ENCODE measurements at regions not wholly inside any gene's neighbourhood (a gene's known extent, or its start where the extent isn't known, plus 50 kb on each side); places are given as distances from the start of the nearest gene placed in this dataset.

DNA sequence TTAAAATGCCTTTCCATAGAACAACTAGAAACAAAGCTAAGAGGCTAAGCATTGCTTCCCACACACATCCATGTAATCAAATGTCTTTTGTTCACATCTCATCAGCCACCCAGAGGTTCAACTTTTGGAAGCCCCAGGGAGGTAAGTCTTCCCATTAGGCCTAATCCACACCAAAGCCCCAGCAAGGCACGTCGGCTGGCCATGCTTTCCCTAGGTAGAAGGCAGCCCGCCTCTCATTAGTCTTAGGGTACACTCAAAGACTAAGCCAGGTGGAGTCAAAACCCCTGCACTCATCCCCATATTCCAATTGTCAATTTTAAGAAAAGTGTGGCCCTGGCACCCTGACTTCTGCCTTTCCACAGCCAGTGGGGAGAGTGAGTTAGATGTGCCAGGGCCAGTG, 87.9 kb downstream of the ATPSCKMT start:
- H3K36me3 ChIP-seq (ENCODE audit: control insufficient read depth in 2 of 4, insufficient read depth in 4 of 4, low read length in 3 of 4) = no peaks in the 10 kb centered on the region
- peak overlapping the region in 1 of 2 experiments; percentile 26; a peak in 1 of 4 replicates for H3K4me2 ChIP-seq (ENCODE audit: insufficient read depth in 1 of 2, low read depth in 2 of 2, low read length in 2 of 2)
- H2BK5ac ChIP-seq (ENCODE audit: low read depth, low read length) = 0 out of 2 replicates have a peak overlapping the region, but pooled peaks have one; percentile 5
- H3K18ac ChIP-seq (ENCODE audit: extremely low read depth, low read length) = no peak overlapping the region
- no peak overlapping the region for H4K91ac ChIP-seq (replicated peaks; ENCODE audit: insufficient read length, low read length)
- no peaks in the 10 kb centered on the region for H4K20me1 ChIP-seq (replicated peaks in 1 of 2; ENCODE audit: control insufficient read depth in 1 of 2, insufficient read depth in 2 of 2, low read length in 2 of 2)
- H3K9me3 ChIP-seq (ENCODE audit: insufficient read depth in 2 of 2, low read depth in 1 of 2, low read length in 1 of 2) = no peaks in the 10 kb centered on the region; a peak in 1 of 4 replicates
- CTCF ChIA-PET (ENCODE audit: partially characterized antibody) = interaction anchor here (0.9 to 1.6 kb wide), 5 partner anchors 15 to 913 kb away, joined by 3 to 5 read pairs (median 3); no protein-coding TSS in a partner anchor
- no peaks in the 10 kb centered on the region for H3K23me2 ChIP-seq (ENCODE audit: low read depth, low read length)
- no peak overlapping the region; the same call in 1 of the 2 replicates for H2BK20ac ChIP-seq (ENCODE audit: low read length)
- H3K79me1 ChIP-seq (ENCODE audit: low read depth, low read length) = no peaks in the 10 kb centered on the region
- peaks cover 4 to 19% (median 13%) of the 10 kb centered on the region in 4 experiments for H3K4me1 ChIP-seq (replicated peaks in 1 of 4; ENCODE audit: control insufficient read depth in 3 of 4, insufficient read depth in 4 of 4, low read length in 3 of 4)
- H2AFZ ChIP-seq (ENCODE audit: low read length) = no peak overlapping the region
- H2BK15ac ChIP-seq (ENCODE audit: low read length) = no peak overlapping the region
- no peaks in the 10 kb centered on the region for H3K27me3 ChIP-seq (replicated peaks in 1 of 4; ENCODE audit: control insufficient read depth in 3 of 4, extremely low read depth in 1 of 4, insufficient read depth in 3 of 4, low read length in 3 of 4)
- no peak overlapping the region for H4K8ac ChIP-seq (ENCODE audit: extremely low read depth, insufficient read depth, low read length)
- H2BK12ac ChIP-seq (ENCODE audit: low read depth, low read length) = no peak overlapping the region
- no peak overlapping the region for H3K4me3 ChIP-seq (ENCODE audit: extremely low read depth in 1 of 4, insufficient read depth in 2 of 4, low read depth in 3 of 4, low read length in 4 of 4)
- no peak overlapping the region for H2BK120ac ChIP-seq (replicated peaks; ENCODE audit: low read depth, low read length)
- WGBS, 2 experiments (ENCODE audit: extremely low coverage in 1 of 2, insufficient coverage in 1 of 2, insufficient read length in 1 of 2, insufficient replicate concordance in 2 of 2, low coverage in 1 of 2, low lambda C conversion rate in 2 of 2, missing lambda C conversion rate in 1 of 2) = 87% methylated on average over 3 of the region's 3 CpGs; no CpG with 5 or more reads in 1 of the 2 experiments
- no peak overlapping the region for H3K14ac ChIP-seq (ENCODE audit: insufficient read length)
- no peak overlapping the region for H2AK5ac ChIP-seq (ENCODE audit: low read depth, low read length)
- no peak overlapping the region for H3K56ac ChIP-seq (replicated peaks; ENCODE audit: insufficient read length, low read depth, low read length)
- H3K9ac ChIP-seq (replicated peaks in 1 of 4; ENCODE audit: extremely low read depth in 1 of 4, low read depth in 3 of 4, low read length in 3 of 4) = no peak overlapping the region
- H3K27ac ChIP-seq (ENCODE audit: low read depth, low read length) = no peak overlapping the region
- TF ChIP-seq SIRT6 (IDR thresholded peaks at IDR 0.05; ENCODE audit: low read length) (no peak), RXRA (IDR thresholded peaks at IDR 0.05; ENCODE audit: insufficient read depth, low read depth, low read length) (no peak), MAFK (IDR thresholded peaks at IDR 0.05; ENCODE audit: low read depth, low read length) (no peak), RBBP5 (IDR thresholded peaks at IDR 0.05; ENCODE audit: borderline replicate concordance, low read depth, low read length) (no peak), POU5F1 (IDR thresholded peaks at IDR 0.05; ENCODE audit: low read depth, low read length) (no peak), CREB1 (IDR thresholded peaks at IDR 0.05) (no peak), SP1 (IDR thresholded peaks at IDR 0.05; ENCODE audit: low read depth, low read length) (no peak), SUZ12 (IDR thresholded peaks at IDR 0.05; ENCODE audit: low read length) (no peak), CHD2 (IDR thresholded peaks at IDR 0.05; ENCODE audit: low read length) (no peak)
- TF ChIP-seq, protein P1, sequence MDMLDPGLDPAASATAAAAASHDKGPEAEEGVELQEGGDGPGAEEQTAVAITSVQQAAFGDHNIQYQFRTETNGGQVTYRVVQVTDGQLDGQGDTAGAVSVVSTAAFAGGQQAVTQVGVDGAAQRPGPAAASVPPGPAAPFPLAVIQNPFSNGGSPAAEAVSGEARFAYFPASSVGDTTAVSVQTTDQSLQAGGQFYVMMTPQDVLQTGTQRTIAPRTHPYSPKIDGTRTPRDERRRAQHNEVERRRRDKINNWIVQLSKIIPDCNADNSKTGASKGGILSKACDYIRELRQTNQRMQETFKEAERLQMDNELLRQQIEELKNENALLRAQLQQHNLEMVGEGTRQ (IDR thresholded peaks at IDR 0.05; ENCODE audit: low read length) = no peak
- TF ChIP-seq, protein P2, sequence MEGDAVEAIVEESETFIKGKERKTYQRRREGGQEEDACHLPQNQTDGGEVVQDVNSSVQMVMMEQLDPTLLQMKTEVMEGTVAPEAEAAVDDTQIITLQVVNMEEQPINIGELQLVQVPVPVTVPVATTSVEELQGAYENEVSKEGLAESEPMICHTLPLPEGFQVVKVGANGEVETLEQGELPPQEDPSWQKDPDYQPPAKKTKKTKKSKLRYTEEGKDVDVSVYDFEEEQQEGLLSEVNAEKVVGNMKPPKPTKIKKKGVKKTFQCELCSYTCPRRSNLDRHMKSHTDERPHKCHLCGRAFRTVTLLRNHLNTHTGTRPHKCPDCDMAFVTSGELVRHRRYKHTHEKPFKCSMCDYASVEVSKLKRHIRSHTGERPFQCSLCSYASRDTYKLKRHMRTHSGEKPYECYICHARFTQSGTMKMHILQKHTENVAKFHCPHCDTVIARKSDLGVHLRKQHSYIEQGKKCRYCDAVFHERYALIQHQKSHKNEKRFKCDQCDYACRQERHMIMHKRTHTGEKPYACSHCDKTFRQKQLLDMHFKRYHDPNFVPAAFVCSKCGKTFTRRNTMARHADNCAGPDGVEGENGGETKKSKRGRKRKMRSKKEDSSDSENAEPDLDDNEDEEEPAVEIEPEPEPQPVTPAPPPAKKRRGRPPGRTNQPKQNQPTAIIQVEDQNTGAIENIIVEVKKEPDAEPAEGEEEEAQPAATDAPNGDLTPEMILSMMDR (IDR thresholded peaks at IDR 0.05; ENCODE audit: control extremely low read depth in 1 of 3, insufficient read depth in 1 of 3, low read depth in 1 of 3, low read length in 3 of 3) = no peak
- H3K23ac ChIP-seq (ENCODE audit: insufficient read length) = no peak overlapping the region
- no peak overlapping the region for H3K4ac ChIP-seq (replicated peaks; ENCODE audit: insufficient read length, low read depth, low read length)
- no peak overlapping the region for H4K5ac ChIP-seq (ENCODE audit: insufficient read length, low read depth, low read length)
- no peaks in the 10 kb centered on the region for H3K79me2 ChIP-seq (ENCODE audit: control insufficient read depth in 1 of 2, insufficient read depth in 2 of 2, low read length in 2 of 2)
- FAIRE-seq (no peak), DNase-seq (ENCODE audit: low read depth in 1 of 2, low spot score in 2 of 2) (no peak)
- POLR2A ChIA-PET (ENCODE audit: partially characterized antibody) = no interaction called here
